ENCODE measurements at regions not wholly inside any gene's neighbourhood (a gene's known extent, or its start where the extent isn't known, plus 50 kb on each side); places are given as distances from the start of the nearest gene placed in this dataset.

DNA sequence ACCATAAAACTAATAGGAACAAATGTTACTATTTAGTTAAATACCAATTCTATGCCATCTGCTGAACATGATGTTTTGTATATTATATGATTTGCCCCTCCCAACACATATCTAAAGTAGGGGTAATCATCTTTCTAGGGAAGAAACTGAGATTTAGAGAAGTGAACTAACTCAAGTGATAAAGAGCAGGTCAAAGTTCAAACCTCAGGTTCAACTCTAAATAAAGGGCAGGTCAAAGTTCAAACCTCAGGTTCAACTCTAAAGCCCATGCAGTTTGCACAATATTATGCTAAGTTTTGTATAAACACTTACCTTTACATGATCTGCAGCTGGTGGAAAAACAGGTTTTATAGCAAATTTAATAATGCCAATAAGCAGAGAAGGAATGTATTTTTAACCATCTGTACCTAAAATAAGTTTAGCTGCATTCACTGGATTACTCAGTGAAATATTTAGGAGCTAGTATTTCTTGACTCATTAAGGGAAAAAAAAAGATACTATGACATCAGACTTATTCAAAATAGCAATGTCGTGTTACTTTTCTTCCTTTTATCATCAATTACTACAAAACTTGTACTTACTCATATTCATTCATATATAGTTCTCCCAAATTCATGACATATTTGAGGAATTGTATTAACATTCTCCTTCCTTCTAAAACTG is 1194.3 kb upstream of the CELF2 start:
- 34 to 43% methylated on average over 1 of the region's 1 CpG for WGBS, 2 donors
- no peak for DNase-seq
- TF ChIP-seq, protein P1, sequence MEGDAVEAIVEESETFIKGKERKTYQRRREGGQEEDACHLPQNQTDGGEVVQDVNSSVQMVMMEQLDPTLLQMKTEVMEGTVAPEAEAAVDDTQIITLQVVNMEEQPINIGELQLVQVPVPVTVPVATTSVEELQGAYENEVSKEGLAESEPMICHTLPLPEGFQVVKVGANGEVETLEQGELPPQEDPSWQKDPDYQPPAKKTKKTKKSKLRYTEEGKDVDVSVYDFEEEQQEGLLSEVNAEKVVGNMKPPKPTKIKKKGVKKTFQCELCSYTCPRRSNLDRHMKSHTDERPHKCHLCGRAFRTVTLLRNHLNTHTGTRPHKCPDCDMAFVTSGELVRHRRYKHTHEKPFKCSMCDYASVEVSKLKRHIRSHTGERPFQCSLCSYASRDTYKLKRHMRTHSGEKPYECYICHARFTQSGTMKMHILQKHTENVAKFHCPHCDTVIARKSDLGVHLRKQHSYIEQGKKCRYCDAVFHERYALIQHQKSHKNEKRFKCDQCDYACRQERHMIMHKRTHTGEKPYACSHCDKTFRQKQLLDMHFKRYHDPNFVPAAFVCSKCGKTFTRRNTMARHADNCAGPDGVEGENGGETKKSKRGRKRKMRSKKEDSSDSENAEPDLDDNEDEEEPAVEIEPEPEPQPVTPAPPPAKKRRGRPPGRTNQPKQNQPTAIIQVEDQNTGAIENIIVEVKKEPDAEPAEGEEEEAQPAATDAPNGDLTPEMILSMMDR (IDR thresholded peaks at IDR 0.05), result no peak

DNA sequence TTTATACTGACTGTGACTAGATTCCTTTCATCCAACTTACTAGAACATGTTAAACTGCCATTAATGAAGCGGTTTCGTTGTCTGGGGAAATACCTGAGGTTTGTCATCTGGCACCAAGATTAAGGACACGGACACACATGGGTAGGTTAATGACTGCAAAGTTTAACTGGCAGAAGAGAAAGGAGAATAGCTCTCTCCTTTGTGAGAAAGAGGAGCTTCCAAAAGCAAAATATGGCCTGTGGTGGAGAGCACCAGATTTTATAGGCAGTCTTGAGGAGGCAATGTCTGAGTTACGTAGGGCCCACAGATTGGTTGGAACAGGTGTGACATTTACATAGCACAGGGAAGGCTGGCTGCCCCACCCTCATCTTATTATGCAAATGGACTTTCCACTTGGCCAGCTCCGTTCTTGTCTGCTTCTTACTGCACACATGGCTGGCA is 1193.0 kb upstream of the CELF2 start:
- FAIRE-seq (no peak), ATAC-seq (peak; percentile 60 to 85 (median 79)), DNase-seq (no peak)
- intact Hi-C loops (cut with DNase I), result no loop called here
- Histone ChIP-seq H3K9me3 (no peaks in the 10 kb centered on the region), H3K36me3 (no peaks in the 10 kb centered on the region), H3K4me3 (no peak overlapping the region), H3K27me3 (no peaks in the 10 kb centered on the region), H3K4me1 (peaks cover 4 to 19% (median 9%) of the 10 kb centered on the region in 3 donors), H3K27ac (peak overlapping the region in 2 of 4 donors; percentile 17 to 22)
- TF ChIP-seq, protein P1 (IDR thresholded peaks at IDR 0.05), result no peak
- 24 to 25% methylated on average over 5 of the region's 5 CpGs for WGBS, 2 donors

More for the DNA sequence above, 1194.3 kb upstream of the CELF2 start:
- Histone ChIP-seq H3K4me3 (no peak overlapping the region), H3K27me3 (no peaks in the 10 kb centered on the region), H3K4me1 (peaks cover 4 to 19% (median 9%) of the 10 kb centered on the region in 3 donors), H3K36me3 (no peaks in the 10 kb centered on the region), H3K9me3 (no peaks in the 10 kb centered on the region), H3K27ac (no peak overlapping the region)
- ATAC-seq (no peak), FAIRE-seq (no peak)
- intact Hi-C loops (cut with DNase I), result no loop called here

DNA sequence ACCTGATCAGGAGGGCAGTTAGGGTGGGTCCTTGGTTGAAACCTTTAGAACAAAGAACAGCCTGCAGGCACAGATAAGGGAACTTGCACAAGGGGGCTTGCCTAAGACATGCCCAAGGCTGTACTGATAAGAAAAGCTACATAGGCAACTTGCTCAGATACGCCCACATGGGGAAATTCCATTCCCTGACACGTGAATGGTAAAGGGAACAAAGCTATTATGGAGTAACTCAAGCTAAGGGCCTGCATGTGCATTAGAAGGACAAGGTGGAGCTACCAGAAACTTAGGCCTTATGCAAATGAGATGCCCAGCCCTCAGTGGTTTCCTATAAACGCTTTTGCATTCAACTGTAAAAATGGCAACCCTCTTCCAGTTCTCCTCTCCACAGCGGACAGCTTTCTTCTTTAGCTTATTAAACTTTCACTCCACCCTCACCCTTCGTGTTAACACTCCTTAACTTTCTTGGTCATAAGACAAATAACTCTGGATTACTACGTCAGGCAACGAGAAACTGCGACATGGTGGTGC is 1192.1 kb upstream of the CELF2 start:
- peak overlapping the region in 2 of 4 donors; percentile 17 to 22 for H3K27ac ChIP-seq

DNA sequence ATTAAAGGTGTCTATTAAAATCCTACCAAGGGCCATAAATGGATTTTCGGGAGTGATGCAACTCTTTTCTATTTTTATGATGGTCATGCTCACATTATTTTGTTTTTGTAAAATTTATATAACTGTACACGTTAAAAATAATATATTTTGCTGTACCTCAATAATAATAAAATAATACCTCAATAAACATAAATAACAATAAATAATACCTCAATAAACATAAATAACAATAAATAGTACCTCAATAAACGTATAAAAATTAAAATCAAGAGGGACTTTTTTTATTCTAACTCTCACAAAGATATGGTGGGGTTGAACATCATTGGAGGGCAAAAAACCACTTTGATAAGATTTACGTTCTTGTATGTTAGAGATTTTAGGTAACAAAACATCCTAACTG is 1189.6 kb upstream of the CELF2 start:
- Histone ChIP-seq H3K4me1 (peaks cover 4 to 19% (median 9%) of the 10 kb centered on the region in 3 donors), H3K4me3 (no peak overlapping the region), H3K27ac (no peak overlapping the region), H3K27me3 (no peaks in the 10 kb centered on the region), H3K36me3 (no peaks in the 10 kb centered on the region), H3K9me3 (no peaks in the 10 kb centered on the region)
- ATAC-seq (no peak), FAIRE-seq (no peak), DNase-seq (no peak)
- TF ChIP-seq, protein P1 (IDR thresholded peaks at IDR 0.05), result no peak
- intact Hi-C loops (cut with DNase I), result no loop called here
- WGBS, 2 donors, result 86 to 91% methylated on average over 4 of the region's 4 CpGs

More for the DNA sequence above, 1192.1 kb upstream of the CELF2 start:
- H3K27me3 ChIP-seq, result no peaks in the 10 kb centered on the region
- ATAC-seq (peak; percentile 65 to 79 (median 72)), DNase-seq (peak in 1 of 6 donors; percentile 27), FAIRE-seq (no peak)
- H3K4me1 ChIP-seq, result peaks cover 4 to 19% (median 9%) of the 10 kb centered on the region in 3 donors
- no peaks in the 10 kb centered on the region for H3K9me3 ChIP-seq
- intact Hi-C loops (cut with DNase I), result no loop called here
- 80 to 86% methylated on average over 8 of the region's 8 CpGs for WGBS, 2 donors
- TF ChIP-seq, protein P1 (IDR thresholded peaks at IDR 0.05), result no peak
- no peak overlapping the region for H3K4me3 ChIP-seq
- no peaks in the 10 kb centered on the region for H3K36me3 ChIP-seq

DNA sequence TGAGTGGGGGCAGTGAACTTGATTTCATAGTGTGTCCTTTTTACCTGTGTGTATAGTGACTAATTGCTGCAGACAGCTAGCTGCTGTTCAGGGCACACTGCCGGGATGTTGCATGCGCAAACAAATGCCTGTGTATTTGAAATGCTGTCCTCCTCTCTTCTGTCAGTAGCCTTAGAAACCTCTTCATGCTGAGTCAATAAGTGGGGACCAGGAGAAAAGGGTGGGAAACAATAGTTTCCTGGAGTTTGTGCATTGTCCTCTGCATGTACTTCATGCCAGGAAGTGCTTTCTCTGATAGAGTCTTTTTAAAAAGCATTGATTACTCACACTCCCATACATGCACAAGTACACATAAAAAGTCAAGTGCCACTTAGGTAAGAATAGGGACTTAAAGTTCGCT is 1183.7 kb upstream of the CELF2 start:
- Histone ChIP-seq H3K36me3 (no peaks in the 10 kb centered on the region), H3K4me1 (no peaks in the 10 kb centered on the region), H3K9me3 (no peaks in the 10 kb centered on the region), H3K4me3 (no peak overlapping the region), H3K27ac (no peak overlapping the region), H3K27me3 (no peaks in the 10 kb centered on the region)
- DNase-seq, result no peak
- TF ChIP-seq, protein P1 (IDR thresholded peaks at IDR 0.05), result no peak
- peak in 2 of 4 donors; percentile 26 to 63 for ATAC-seq
- WGBS, 2 donors, result 41% methylated on average over 3 of the region's 3 CpGs
- no peak for FAIRE-seq
- intact Hi-C loops (cut with DNase I), result no loop called here
